Non-pigmented ciliary epithelial cell (primary cell): ENCODE measurements at regions not wholly inside any gene's neighbourhood (a gene's known extent, or its start where the extent isn't known, plus 50 kb on each side); places are given as distances from the start of the nearest gene placed in this dataset.
"Not testable (repeated sequence)": the region's sequence is repeated elsewhere in the genome, so short reads cannot be mapped to it uniquely, and the experiment has no call there.

Source experiments
- DNase-seq: peaks from one replicate; pipeline ENCODE4 v3.0.0-alpha.2; 2010; ENCODE audit warnings: low read depth

DNA sequence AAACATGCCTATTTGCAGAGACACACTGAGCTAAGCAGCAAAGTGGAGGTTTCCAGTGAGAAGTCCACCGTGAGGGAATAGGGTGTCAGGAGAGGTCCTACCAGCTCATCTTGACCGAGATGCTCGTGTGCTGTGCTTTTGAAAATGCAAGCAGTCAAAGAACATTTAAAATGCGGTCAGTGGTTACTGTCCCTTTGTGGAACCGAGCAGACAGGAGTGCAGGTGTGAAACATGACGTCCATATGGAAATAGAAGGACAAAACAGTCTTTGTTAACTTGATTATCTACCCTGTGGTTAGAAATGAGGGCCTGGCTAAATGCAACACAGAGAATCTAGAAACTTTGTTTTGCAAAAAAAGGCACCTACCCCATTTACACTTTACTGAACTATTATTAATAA is 473.3 kb downstream of the SPATA31A6 start:
- DNase-seq = not testable (repeated sequence)

DNA sequence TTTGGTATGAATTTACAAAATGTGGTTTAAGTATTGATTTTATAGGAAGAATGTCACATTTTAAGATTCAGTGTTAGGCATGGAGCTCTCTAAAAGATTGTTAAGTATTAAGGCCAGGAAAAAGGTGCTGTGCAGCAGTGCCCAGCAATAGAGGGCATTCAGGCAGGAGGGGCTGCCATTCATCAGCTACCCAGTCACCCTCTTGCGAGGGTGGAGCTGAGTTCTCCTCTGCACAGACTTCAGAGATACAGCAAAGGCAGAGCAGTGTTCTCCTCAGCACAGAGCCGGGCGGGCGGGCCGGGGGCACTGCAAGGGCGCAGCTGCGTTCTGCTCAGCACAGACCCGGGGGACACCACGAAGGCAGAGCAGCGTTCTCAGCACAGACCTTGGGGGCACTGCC is 474.0 kb downstream of the SPATA31A6 start:
- not testable (repeated sequence) for DNase-seq

DNA sequence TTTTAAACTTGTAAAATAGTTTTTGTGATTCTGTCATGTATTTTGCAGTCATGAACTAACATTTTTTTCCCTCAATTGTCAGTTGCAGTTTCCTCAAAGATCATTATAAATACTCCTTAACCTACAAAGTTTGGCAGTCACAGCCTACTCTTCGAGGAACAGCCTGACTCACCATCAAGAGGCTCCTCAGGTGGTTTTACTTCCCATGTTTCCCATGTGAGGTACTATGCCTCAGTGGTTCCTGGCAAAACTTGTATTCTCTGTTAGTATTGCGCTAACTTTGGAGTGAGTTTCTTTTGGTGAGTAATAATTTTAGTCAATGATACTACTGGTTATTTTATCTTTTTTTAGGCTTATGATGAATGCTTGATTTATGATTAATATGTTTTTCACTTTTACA is 513.7 kb downstream of the SPATA31A6 start:
- DNase-seq = not testable (repeated sequence)

DNA sequence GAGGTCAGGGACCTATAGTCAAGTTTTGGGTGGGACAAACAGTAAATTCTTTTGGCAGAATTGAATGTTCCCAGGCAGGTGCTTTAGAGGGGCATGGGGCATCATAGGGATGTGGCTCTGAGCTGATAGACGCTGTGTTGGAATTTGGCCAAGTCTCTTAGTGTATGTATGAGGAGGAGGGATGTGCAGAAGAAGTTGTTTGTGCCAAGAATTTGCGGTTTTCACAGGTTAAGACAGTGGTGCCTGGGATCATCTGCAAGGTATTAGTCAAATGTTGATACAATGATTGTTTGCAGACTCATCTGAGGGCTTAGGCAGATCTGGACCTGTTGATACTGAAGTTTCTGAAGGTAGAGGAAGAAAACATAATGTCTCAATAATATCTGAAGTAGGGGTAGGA is 519.4 kb downstream of the SPATA31A6 start:
- not testable (repeated sequence) for DNase-seq

DNA sequence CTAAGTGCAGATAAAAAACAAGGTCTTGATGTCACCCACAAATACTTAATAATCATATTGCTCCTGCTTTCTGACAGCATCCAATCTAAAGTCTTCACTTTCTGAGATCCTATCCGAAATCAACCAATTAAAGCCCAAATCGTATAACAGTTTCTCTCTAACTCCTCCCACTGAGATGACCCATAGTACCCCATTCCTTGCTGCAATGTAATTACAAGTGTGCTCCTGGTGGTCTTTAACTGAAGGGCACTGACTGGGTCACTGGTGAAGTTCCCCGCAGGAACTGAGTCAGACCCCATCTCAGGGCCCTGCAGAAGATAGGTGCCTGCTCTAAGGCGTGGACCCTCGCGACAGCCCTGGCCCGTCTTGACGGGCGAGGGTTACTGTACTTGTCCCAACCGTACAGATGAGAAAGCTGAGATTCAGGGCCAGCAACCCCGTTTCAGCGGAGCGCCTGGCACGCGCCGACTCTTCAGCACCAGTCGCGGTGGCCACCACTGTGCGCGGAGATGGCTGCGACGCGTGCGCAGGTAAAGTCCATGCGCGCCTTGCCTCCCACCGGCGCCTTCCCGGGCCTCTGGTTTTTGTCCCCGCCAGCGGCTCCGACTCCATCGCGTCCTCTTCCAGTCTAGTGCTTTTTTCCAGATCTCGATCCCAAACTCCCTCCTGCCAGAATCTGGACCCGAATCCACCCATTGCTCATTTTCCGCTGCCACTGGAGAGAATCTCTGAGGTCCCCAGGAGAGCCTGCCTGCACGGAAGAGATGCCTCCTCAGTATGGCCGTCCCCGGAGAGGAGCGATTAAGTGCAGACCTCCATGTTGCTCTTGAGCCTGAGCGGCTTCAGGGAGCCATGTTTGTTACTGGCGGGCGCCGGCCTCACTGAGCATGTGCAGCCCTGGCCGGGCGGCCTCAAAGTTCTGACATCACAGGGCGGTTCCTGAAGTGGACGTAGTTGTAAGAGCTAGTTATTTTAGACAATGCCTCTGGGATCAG is 541.7 kb downstream of the SPATA31A6 start:
- DNase-seq = not testable (repeated sequence)

DNA sequence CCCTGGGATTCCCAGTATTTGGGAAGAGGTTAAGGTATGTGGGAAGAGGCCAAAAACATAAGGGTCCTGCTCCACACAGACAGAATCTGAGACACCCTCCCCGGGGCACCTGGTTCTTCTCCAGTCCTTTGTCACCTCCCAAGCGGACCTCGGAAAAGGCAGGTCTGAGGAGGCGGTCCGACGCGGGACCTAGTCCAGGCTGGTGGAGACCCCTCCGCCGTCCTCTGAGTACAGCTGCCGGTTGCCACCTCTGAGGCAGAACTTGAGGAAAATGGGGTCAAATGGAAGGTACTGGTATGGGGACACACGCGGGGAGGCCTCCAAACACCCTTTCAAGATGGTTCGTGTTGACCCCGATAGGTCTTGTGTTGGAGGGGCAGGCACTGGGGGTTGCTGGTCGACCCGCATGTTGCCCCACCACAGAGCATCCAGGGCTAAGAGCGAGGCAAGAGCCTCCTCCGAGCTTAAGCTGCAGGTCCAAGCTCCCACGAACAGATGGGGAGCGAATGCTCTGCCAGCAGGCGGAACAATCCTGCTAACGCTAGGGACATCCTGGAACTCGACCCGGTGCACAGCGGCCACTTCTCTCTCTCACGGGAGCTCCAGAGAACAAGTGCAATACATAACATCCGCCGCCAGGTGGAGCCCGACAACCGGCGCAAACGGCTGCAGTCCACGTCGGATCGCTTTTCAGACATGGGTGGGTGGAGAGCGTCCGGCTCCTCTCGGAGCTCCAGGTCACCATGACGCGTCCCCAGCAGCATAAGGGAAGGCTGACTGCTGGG is 559.8 kb downstream of the SPATA31A6 start:
- peak; percentile 23 for DNase-seq

DNA sequence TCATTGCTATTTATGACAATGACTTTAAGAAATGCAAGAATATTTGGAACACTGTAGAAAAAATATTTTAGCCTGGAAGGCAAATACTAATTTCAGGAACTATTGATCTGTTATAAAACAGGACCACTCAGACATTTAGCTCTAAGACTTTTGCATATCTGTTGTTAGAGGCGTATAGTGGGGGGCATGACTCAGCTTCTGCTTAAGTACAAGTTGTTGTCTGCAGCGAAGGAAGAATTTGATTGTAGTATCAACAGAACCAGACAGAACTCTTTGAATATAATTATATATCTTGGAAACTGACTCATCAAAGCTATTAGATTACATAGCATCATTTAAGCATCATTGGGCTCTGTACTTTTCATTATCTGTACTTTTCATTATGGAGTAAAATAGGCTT is 573.8 kb downstream of the SPATA31A6 start:
- DNase-seq = not testable (repeated sequence)

DNA sequence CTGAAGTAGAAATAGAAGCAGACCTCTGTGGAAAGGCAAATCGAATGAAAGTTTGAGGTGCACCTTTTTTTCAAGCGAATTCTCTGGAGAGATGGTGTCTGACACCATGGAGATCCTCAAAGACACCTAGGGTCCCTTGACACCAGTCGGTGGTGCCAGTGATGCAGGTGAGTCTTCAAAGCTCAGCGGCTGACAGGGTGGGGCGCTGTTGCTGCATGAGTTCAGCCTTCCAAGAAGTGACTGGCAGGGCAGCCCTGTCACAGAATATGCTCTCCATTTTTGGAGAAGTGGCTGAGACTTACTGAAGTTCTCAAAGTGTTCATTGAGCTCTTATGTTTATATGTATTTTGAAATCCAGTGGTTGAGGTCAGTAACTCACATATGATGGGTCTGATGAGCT is 575.9 kb downstream of the SPATA31A6 start:
- DNase-seq = not testable (repeated sequence)

DNA sequence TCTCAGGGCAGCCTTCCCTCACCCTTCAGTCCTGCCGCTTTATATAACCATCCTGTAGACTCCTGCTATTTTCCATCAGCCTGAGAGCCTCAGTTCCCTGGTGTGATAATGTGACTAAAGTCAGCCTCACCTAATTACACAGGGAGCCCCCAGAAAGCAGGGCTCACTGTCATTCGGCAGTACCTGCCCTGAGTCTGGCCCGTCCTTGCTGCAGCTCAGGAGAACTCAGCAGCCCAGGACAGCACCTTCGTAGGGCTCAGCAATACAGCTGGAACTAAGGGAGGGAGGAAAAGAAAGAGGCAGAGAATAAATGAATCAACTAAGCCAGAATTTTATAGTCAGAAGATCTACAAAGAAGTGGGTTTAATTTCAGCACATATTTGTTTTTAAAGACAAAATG is 598.7 kb downstream of the SPATA31A6 start:
- not testable (repeated sequence) for DNase-seq

DNA sequence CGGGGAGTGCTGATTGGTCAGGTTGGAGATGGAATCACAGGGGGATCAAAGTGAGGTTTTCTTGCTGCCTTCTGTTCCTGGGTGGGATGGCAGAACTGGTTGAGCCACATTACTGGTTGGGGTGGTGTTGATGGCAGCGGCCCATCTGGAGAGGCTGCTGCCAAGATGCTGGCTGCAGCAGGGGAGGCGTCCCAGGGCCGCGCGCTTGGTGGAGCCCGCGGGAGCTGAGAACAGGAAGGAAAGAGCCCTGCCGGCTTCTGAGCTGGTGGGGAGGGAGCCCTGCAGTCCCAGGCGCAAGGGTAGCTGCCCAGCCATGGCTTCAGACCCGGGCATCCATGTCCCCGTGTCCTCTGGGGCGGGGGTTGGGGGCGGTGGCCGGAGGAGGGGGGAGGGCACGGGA is 609.3 kb downstream of the SPATA31A6 start:
- DNase-seq = not testable (repeated sequence)

DNA sequence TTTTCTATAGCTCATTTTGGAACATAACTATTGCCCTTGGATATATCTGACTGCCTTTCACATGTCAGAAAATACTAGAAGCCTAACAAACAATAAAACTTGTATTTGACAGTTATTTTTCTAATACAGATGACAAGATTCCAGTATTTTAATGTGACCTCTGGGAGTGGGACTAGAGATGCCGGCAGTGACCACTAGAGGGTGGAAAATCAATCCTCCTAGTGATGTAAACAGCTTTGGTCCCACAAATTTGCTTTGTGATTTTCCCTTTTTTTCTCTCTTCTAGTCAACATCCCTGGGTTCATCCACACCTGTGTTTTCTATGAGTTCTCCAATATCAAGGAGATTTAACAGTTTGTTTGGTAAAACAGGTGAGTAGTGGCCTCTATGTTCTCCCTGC is 615.1 kb downstream of the SPATA31A6 start:
- not testable (repeated sequence) for DNase-seq

DNA sequence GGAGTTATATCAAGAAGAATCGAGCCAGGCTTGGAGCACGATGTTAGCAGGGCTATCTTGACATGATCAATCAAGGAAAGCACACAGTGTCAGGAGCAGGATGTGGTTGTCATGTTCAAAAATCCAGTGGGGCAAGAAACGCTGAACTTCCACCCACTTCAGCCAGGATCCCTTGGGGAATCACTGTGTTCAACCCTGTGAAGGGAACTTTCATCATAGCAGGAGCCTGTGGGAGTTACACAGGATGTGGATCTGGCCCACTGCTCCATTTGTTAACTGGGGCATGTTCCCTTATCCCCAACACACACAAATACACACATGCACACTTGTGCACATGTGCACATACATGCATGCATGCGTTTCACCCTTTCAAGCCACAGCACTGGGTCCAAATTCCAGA is 619.3 kb downstream of the SPATA31A6 start:
- DNase-seq = not testable (repeated sequence)

DNA sequence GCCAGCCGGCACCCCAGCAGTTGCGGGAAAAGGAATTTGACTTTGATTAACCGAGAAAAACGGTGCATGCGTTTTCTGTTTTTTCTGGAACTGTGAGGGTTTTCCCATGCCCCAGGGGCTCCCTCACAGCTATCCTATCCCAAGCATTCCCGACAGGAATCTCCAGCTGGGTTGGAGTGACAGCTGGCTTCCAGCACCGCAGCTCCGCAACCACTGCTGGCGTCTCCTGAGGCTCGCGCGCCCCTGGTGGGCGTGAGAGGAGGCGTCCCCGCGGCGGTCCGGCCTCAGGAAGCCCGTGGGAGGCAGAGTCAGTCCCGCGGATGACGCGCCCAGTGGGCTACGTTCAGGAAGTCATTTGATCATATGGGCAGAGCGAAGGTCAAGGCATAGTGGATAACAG is 623.2 kb downstream of the SPATA31A6 start:
- DNase-seq = not testable (repeated sequence)

DNA sequence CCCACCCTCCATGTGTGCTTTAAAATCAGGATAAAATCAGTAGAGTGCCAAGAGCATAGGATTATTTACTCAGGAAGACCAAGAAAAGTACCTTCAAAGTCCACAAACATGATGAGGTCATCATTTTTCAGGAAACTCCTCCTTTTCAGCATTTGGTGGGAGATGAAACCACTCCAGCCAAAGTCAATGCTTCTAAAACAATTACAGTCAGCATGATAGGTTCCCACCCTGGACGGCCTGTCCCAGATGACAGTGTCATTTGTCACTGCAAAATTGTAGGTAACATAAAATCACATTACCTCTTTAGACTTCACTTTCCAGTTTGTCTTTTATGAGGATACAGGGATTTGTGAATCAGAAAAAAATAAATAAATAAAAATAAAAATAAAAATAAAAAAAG is 638.0 kb downstream of the SPATA31A6 start:
- DNase-seq = not testable (repeated sequence)

DNA sequence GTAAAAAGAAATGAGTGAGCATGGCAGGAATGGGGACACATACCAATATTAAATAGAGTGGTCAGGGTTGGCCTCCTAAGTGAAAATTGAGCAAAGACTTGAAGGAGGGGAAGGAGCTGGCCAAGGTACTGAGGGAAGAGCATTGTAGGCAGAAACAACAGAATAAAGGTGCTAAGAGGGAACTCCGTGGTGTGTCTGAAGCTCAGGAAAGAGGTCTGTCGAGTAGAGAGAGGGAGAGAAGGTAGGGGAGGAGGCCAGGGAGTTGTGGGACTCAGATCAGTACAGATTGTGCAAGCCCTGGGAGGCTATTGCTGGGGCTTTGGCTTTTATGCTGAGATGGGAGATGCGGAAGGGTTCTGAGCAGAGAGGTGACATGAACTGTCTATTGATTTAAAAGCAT is 664.7 kb downstream of the SPATA31A6 start:
- DNase-seq = not testable (repeated sequence)

DNA sequence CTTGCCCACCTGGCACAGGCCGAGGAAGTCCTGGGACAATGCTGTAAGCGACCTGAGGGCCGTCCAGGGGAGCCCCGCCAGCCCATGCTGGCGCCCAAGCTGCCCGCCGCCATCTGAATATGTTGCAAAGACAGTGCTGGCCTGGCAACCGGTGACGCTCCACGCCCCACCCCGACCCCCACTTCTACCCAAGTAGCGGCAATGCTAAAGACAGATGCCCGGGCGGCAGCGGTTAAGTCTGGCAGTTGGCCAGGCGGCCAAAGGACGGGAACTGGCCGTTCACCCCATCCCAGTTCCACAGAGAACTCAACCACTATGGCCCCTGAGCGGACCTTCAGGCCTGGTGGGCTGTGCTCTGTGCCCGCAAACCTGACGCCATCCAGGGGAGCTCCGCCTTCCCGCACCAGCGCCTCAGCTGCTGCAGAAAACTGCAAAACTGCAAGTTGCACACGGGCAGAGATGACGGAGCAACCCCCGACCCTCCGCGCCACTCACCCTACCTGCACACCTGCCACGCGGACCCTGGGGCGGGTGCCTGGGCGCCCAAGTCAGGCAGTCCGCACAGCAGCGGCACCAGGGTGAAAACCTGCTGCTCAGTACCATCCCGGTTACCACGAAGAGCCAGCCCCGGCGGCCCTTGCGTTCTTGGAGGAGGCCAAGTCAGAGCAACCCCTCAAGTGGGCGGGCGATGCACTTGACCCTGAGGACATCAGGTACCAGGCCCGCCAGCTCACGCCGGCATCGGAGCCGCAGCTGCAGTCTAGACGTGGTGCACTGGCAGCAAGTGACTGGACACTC is 667.6 kb downstream of the SPATA31A6 start:
- not testable (repeated sequence) for DNase-seq

DNA sequence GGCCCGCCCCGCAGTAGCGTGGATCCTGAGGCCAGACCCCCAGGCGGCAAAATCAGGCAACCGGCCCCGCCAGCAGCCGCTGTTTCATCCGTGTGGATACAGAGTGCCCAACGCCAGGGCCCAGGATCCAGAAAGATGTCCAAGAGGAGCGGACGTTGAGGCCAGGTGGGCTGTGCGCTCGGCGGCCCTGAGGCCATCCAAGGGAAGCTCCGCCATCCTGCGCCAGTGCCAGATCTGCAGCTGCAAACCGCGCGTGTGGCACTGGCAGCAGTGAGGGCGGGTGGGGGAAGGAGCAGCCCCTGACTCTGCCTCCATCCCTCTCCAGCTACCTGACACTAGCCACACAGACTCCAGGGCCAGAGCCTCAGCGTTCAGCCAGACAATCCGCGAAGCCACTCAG is 668.2 kb downstream of the SPATA31A6 start:
- DNase-seq = not testable (repeated sequence)

DNA sequence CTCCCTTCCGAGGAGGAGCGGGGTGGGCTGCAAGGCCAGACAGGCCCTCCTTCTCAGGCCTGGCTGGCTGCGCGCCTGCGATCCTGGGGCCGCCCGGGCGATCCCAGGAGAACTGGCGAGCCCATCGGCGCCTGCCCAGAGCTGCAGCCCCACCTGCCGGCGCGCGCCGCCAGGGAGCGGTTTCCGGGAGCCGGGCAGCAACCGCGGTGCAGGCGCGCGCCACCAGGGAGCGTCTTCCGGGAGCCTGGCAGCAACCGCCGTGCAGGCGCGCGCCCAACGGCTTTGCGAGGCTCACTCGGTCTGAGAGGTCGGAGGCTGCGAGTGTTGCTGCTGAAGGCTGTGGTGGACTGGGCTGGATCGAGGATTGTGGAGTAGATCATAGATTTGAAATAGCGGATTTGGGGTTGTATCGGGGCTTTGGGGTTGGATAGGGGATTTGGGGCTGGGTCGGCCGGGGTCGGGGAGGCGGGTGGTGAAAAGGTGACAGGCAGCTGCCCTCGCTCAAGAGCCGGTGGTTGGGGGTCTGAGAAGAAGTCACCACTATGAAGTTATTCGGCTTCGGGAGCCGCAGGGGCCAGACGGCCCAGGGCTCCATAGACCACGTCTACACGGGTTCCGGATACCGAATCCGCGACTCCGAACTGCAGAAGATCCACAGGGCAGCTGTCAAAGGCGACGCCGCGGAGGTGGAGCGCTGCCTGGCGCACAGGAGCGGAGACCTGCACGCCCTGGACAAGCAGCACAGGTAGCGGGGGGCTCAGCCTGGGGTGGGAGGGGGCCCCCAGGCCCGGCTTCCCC is 668.9 kb downstream of the SPATA31A6 start:
- DNase-seq = not testable (repeated sequence)

DNA sequence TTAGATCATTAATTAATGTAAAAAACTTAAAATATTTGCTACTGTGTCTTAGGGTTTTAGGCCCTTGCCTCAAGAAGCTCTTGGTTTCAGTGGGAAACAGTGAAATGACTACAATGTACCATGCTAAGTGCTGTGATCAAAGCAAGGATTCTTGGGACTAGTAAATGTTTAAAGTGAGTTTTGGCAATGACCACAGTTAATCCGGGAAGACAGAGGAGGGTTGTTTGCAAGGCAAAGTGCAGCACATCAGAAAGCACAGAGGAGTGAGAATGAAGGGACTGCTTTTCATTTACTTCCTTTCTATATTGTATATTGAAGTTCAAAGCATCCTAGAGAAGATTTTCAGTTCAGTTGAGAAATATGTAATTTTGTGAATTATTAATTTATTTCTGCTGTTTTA is 676.7 kb downstream of the SPATA31A6 start:
- DNase-seq = not testable (repeated sequence)

DNA sequence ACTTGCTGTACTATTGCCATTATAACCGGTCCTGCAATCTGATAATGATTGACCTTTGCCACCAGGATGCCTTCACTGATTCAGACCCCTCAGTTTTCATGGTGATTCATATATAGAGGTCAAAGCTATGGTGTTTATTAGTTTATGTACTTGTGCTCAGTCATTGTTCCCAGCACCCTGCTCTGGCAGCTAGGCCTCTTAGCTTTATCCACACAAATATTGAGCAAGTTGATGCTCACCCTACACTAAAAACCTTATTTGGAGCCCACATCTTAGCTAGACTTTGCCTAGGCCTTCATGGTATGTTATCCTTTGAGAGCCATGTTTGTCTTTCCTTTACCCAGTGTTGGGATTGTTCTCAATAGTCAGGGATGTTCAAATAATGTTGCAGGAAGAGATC is 679.0 kb downstream of the SPATA31A6 start:
- not testable (repeated sequence) for DNase-seq
